ENCODE measurements at regions not wholly inside any gene's neighbourhood (a gene's known extent, or its start where the extent isn't known, plus 50 kb on each side); places are given as distances from the start of the nearest gene placed in this dataset.

GRCh38 chr5:2133080-2133479 is 250.4 kb upstream of the IRX4 start:
- Histone ChIP-seq H3K4me1 (ENCODE audit: insufficient read depth, low read length) (no peaks in the 10 kb centered on the region), H3K9ac (ENCODE audit: low read depth, low read length) (no peak overlapping the region), H3K4me3 (ENCODE audit: low read depth in 1 of 2, low read length in 2 of 2) (no peak overlapping the region), H3K27me3 (ENCODE audit: insufficient read depth, low read length, poor library complexity) (no peaks in the 10 kb centered on the region), H3K27ac (ENCODE audit: low read length) (no peak overlapping the region), H3K79me2 (ENCODE audit: insufficient read depth, low read length) (no peaks in the 10 kb centered on the region), H3K4me2 (ENCODE audit: insufficient read depth, low read length) (no peak overlapping the region), H2AFZ (ENCODE audit: low read depth, low read length) (no peak overlapping the region), H3K9me3 (ENCODE audit: insufficient read depth, low read length, severe bottlenecking) (no peaks in the 10 kb centered on the region), H3K36me3 (ENCODE audit: insufficient read depth, low read length) (no peaks in the 10 kb centered on the region), H4K20me1 (ENCODE audit: insufficient read depth, low read length) (no peaks in the 10 kb centered on the region)
- no peak for TF ChIP-seq EZH2 (IDR thresholded peaks at IDR 0.05; ENCODE audit: borderline replicate concordance, low read depth, low read length, severe bottlenecking)
- TF ChIP-seq CTCF (IDR thresholded peaks at IDR 0.05; ENCODE audit: borderline replicate concordance, extremely low read depth, low read length, poor library complexity, severe bottlenecking): no peak
- no peak for DNase-seq
- ATAC-seq (ENCODE audit: insufficient read depth, low read depth): no peak

- no peak for TF ChIP-seq CTCF (IDR thresholded peaks at IDR 0.05; ENCODE audit: borderline replicate concordance, extremely low read depth, low read length, poor library complexity, severe bottlenecking)
- Histone ChIP-seq H3K4me3 (ENCODE audit: low read depth in 1 of 2, low read length in 2 of 2) (no peak overlapping the region), H3K9me3 (ENCODE audit: insufficient read depth, low read length, severe bottlenecking) (no peaks in the 10 kb centered on the region), H3K27me3 (ENCODE audit: insufficient read depth, low read length, poor library complexity) (no peaks in the 10 kb centered on the region), H3K9ac (ENCODE audit: low read depth, low read length) (no peak overlapping the region), H3K4me1 (ENCODE audit: insufficient read depth, low read length) (no peaks in the 10 kb centered on the region), H3K79me2 (ENCODE audit: insufficient read depth, low read length) (no peaks in the 10 kb centered on the region), H3K27ac (ENCODE audit: low read length) (no peak overlapping the region), H2AFZ (ENCODE audit: low read depth, low read length) (no peak overlapping the region), H3K36me3 (ENCODE audit: insufficient read depth, low read length) (no peaks in the 10 kb centered on the region), H3K4me2 (ENCODE audit: insufficient read depth, low read length) (no peak overlapping the region), H4K20me1 (ENCODE audit: insufficient read depth, low read length) (no peaks in the 10 kb centered on the region)
- DNase-seq (no peak), ATAC-seq (ENCODE audit: insufficient read depth, low read depth) (no peak)
Measured at GRCh38 chr5:2132497-2132847, 249.7 kb upstream of the IRX4 start.

- no peaks in the 10 kb centered on the region for H3K9me3 ChIP-seq (ENCODE audit: insufficient read depth, low read length, severe bottlenecking)
- H3K27me3 ChIP-seq (ENCODE audit: insufficient read depth, low read length, poor library complexity): no peaks in the 10 kb centered on the region
- ATAC-seq (ENCODE audit: insufficient read depth, low read depth): no peak
- TF ChIP-seq EZH2 (IDR thresholded peaks at IDR 0.05; ENCODE audit: borderline replicate concordance, low read depth, low read length, severe bottlenecking) (no peak), CTCF (IDR thresholded peaks at IDR 0.05; ENCODE audit: borderline replicate concordance, extremely low read depth, low read length, poor library complexity, severe bottlenecking) (no peak)
- no peak overlapping the region for H3K27ac ChIP-seq (ENCODE audit: low read length)
- H3K9ac ChIP-seq (ENCODE audit: low read depth, low read length): no peak overlapping the region
- H3K4me1 ChIP-seq (ENCODE audit: insufficient read depth, low read length): no peaks in the 10 kb centered on the region
- no peak overlapping the region for H2AFZ ChIP-seq (ENCODE audit: low read depth, low read length)
- H3K4me3 ChIP-seq (ENCODE audit: low read depth in 1 of 2, low read length in 2 of 2): no peak overlapping the region
- H3K4me2 ChIP-seq (ENCODE audit: insufficient read depth, low read length): no peak overlapping the region
- H3K79me2 ChIP-seq (ENCODE audit: insufficient read depth, low read length): no peaks in the 10 kb centered on the region
- no peaks in the 10 kb centered on the region for H3K36me3 ChIP-seq (ENCODE audit: insufficient read depth, low read length)
- no peak for DNase-seq
- no peaks in the 10 kb centered on the region for H4K20me1 ChIP-seq (ENCODE audit: insufficient read depth, low read length)
Measured at GRCh38 chr5:2131826-2132496, 249.2 kb upstream of the IRX4 start.

GRCh38 chr5:2131196-2131595 is 248.5 kb upstream of the IRX4 start:
- Histone ChIP-seq H3K79me2 (ENCODE audit: insufficient read depth, low read length) (no peaks in the 10 kb centered on the region), H3K27me3 (ENCODE audit: insufficient read depth, low read length, poor library complexity) (peaks cover 1% of the 10 kb centered on the region), H3K4me3 (ENCODE audit: low read depth in 1 of 2, low read length in 2 of 2) (no peak overlapping the region), H3K9me3 (ENCODE audit: insufficient read depth, low read length, severe bottlenecking) (no peaks in the 10 kb centered on the region), H3K4me2 (ENCODE audit: insufficient read depth, low read length) (no peak overlapping the region), H3K27ac (ENCODE audit: low read length) (no peak overlapping the region), H3K4me1 (ENCODE audit: insufficient read depth, low read length) (no peaks in the 10 kb centered on the region), H3K36me3 (ENCODE audit: insufficient read depth, low read length) (no peaks in the 10 kb centered on the region), H4K20me1 (ENCODE audit: insufficient read depth, low read length) (no peaks in the 10 kb centered on the region), H2AFZ (ENCODE audit: low read depth, low read length) (no peak overlapping the region), H3K9ac (ENCODE audit: low read depth, low read length) (no peak overlapping the region)
- TF ChIP-seq EZH2 (IDR thresholded peaks at IDR 0.05; ENCODE audit: borderline replicate concordance, low read depth, low read length, severe bottlenecking) (no peak), CTCF (IDR thresholded peaks at IDR 0.05; ENCODE audit: borderline replicate concordance, extremely low read depth, low read length, poor library complexity, severe bottlenecking) (no peak)
- no peak for ATAC-seq (ENCODE audit: insufficient read depth, low read depth)
- DNase-seq: no peak

Measured in DND-41 (cell line).